BE2C (cell line): ENCODE measurements at regions not wholly inside any gene's neighbourhood (a gene's known extent, or its start where the extent isn't known, plus 50 kb on each side); places are given as distances from the start of the nearest gene placed in this dataset.
"Not testable (repeated sequence)": the region's sequence is repeated elsewhere in the genome, so short reads cannot be mapped to it uniquely, and the experiment has no call there.

Experiments
- DNase-seq: peaks from one replicate; pipeline ENCODE4 v3.0.0-alpha.2; 2020
- H3K27me3 ChIP-seq: fragments of 250-450 bp; sonication (Bioruptor Pico); 2 replicates; pipeline ENCODE4 v1.5.1; 2020; ENCODE audit warnings: mild to moderate bottlenecking
- H3K36me3 ChIP-seq: fragments of 250-450 bp; sonication (Bioruptor Pico); 2 replicates; pipeline ENCODE4 v1.5.1; 2020; ENCODE audit warnings: mild to moderate bottlenecking
- H3K4me1 ChIP-seq: fragments of 250-450 bp; sonication (Bioruptor Pico); 2 replicates; pipeline ENCODE4 v1.5.1; 2020
- H3K4me3 ChIP-seq: 2 replicates; pipeline ENCODE4 v1.5.1; 2011; ENCODE audit warnings: low read depth, low read length
- H3K9me3 ChIP-seq: fragments of 250-450 bp; sonication (Bioruptor Pico); 2 replicates; pipeline ENCODE4 v1.5.1; 2020
- CTCF ChIP-seq: IDR thresholded peaks from 2 replicates; pipeline ENCODE4 v1.5.1; 2012; ENCODE audit warnings: mild to moderate bottlenecking, low read depth, low read length

- Histone ChIP-seq H3K27me3 (no peaks in the 10 kb centered on the region), H3K4me3 (no peak overlapping the region), H3K9me3 (no peaks in the 10 kb centered on the region), H3K4me1 (no peaks in the 10 kb centered on the region), H3K36me3 (no peaks in the 10 kb centered on the region)
- DNase-seq = no peak
- no peak for TF ChIP-seq CTCF
Observed at GRCh38 chr12:60758224-60758623, 1162.4 kb downstream of the SLC16A7 start.

- DNase-seq = no peak
- no peaks in the 10 kb centered on the region for H3K4me1 ChIP-seq
- H3K27me3 ChIP-seq = no peaks in the 10 kb centered on the region
- no peak overlapping the region for H3K4me3 ChIP-seq
- H3K9me3 ChIP-seq = no peaks in the 10 kb centered on the region
- TF ChIP-seq CTCF = no peak
- no peaks in the 10 kb centered on the region for H3K36me3 ChIP-seq
Observed at GRCh38 chr12:60760965-60761364, 1165.1 kb downstream of the SLC16A7 start.

DNA sequence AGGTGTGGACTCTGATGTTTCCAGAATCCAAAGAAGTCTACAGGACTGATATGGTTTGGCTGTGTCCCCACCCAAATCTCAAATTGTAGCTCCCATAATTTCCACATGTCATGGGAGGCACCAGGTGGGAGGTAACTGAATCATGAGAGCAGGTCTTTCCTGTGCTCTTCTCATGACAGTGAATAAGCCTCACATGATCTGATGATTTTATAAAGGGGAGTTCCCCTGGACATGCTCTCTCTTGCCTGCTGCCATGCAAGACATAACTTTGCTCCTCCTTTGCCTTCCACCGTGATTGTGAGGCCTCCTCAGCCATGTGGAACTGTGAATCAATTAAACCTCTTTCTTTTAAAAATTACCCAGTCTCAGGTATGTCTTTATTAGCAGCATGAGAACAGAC lies 1205.3 kb downstream of the SLC16A7 start:
- H3K36me3 ChIP-seq, H3K9me3 ChIP-seq: not testable (repeated sequence)

DNA sequence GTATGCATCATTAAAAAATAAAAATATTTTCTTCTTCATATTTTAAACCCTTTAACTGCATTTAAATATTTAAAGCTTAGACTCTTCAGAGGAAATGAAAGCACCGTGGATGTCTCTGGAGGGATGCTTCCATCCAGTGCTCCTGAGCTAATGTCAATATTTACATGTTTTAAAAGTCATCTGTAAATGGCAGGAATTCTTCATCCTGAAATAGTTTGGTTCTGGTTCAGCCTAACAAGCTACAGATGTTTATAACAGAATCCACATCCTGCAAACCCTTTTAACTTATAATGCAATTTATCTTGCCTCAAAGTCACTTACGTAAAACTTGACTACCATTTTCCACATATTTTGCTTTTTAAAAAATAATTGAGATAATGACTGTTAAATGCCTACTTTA lies 1207.3 kb downstream of the SLC16A7 start:
- no peak overlapping the region for H3K4me3 ChIP-seq
- no peak for DNase-seq
- H3K9me3 ChIP-seq = no peaks in the 10 kb centered on the region
- no peaks in the 10 kb centered on the region for H3K27me3 ChIP-seq
- H3K36me3 ChIP-seq = no peaks in the 10 kb centered on the region
- TF ChIP-seq CTCF = no peak
- H3K4me1 ChIP-seq = no peaks in the 10 kb centered on the region

More for the DNA sequence above, 1205.3 kb downstream of the SLC16A7 start:
- H3K27me3 ChIP-seq, H3K4me1 ChIP-seq, DNase-seq, H3K4me3 ChIP-seq: not testable (repeated sequence)

DNA sequence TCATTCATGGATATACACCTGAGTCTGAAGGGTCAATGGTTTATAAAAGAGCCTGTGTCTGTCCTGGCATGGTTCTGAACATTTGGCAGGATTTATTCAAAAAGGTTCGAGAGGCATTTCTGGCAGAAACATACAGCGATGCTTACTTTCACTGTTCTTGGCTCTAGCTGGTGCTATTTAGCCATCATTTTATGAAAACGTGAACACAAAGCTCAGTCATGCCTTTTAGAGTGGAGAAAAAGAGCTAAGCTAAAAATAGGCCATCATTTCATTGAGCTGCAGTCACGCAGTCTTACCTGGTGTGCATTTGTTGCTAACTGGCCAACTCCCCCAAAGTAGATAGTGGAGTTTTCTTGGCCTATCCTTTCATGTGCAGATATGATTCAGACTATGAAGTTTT lies 1209.5 kb downstream of the SLC16A7 start:
- DNase-seq = no peak
- Histone ChIP-seq H3K4me1 (no peaks in the 10 kb centered on the region), H3K9me3 (no peaks in the 10 kb centered on the region), H3K27me3 (no peaks in the 10 kb centered on the region), H3K36me3 (no peaks in the 10 kb centered on the region), H3K4me3 (no peak overlapping the region)
- TF ChIP-seq CTCF = no peak

- DNase-seq = no peak
- H3K36me3 ChIP-seq = no peaks in the 10 kb centered on the region
- no peaks in the 10 kb centered on the region for H3K9me3 ChIP-seq
- no peaks in the 10 kb centered on the region for H3K4me1 ChIP-seq
- H3K27me3 ChIP-seq = no peaks in the 10 kb centered on the region
- H3K4me3 ChIP-seq = no peak overlapping the region
- no peak for TF ChIP-seq CTCF
Observed at GRCh38 chr12:60819794-60820193, 1224.0 kb downstream of the SLC16A7 start.

GRCh38 chr12:60822580-60822979 lies 1226.8 kb downstream of the SLC16A7 start:
- no peak for TF ChIP-seq CTCF
- no peaks in the 10 kb centered on the region for H3K9me3 ChIP-seq
- H3K27me3 ChIP-seq = no peaks in the 10 kb centered on the region
- no peaks in the 10 kb centered on the region for H3K4me1 ChIP-seq
- DNase-seq = no peak
- no peak overlapping the region for H3K4me3 ChIP-seq
- no peaks in the 10 kb centered on the region for H3K36me3 ChIP-seq
